A549 (cell line): ENCODE measurements at regions not wholly inside any gene's neighbourhood (a gene's known extent, or its start where the extent isn't known, plus 50 kb on each side); places are given as distances from the start of the nearest gene placed in this dataset.

Experiments used
- ATAC-seq, 2 experiments: fragments of 200-7000 bp in 1 of 2; fragments of >200 bp in 1 of 2; cut with Nextera tagmentation in 1 of 2; cut with Tn5 transposase in 1 of 2; 3 replicates each; pipeline versions ENCODE4 v1.8.0 to v1.9.1; 2018 to 2020; ENCODE audit warnings: mild to moderate bottlenecking in 1 of 2, moderate library complexity in 1 of 2
- CTCF ChIA-PET: fragments of 300-600 bp; sonication (Branson Sonifier 250); formaldehyde crosslinking; extraction: SDS; loops from one replicate; lab custom pipeline; 2021; ENCODE audit warnings: antibody characterized with exemption, inconsistent platforms; lab: Yijun Ruan, JAX
- POLR2A ChIA-PET: fragments of 350-600 bp; formaldehyde crosslinking; extraction: SDS; loops from one replicate; lab custom pipeline; 2021; ENCODE audit warnings: antibody characterized with exemption, inconsistent platforms; lab: Yijun Ruan, JAX
- DNase-seq, 2 experiments: peaks; one replicate each; pipeline versions ENCODE4 v3.0.0 to v3.0.0-alpha.2; 2011 to 2016; ENCODE audit warnings: low read depth in 1 of 2, low spot score in 1 of 2
- FAIRE-seq: peaks from 2 replicates; lab custom pipeline; 2011; peaks lifted over from hg19 to GRCh38; lab: Jason Lieb, UNC
- H3K27ac ChIP-seq, 2 experiments: fragments of >200 bp; sonication (Bioruptor Twin); formaldehyde crosslinking; 3 replicates each; pipeline ENCODE4 v1.5.1; 2016 to 2017
- H3K4me1 ChIP-seq: fragments of >200 bp; sonication (Bioruptor Twin); formaldehyde crosslinking; 3 replicates; pipeline ENCODE4 v1.6.1; 2016
- H3K4me2 ChIP-seq: fragments of >200 bp; sonication (Bioruptor Twin); formaldehyde crosslinking; 3 replicates; pipeline ENCODE4 v1.6.1; 2016
- H3K4me3 ChIP-seq: fragments of >200 bp; sonication (Bioruptor Twin); formaldehyde crosslinking; 3 replicates; pipeline ENCODE4 v1.5.1; 2016
- H3K9me3 ChIP-seq: fragments of >200 bp; sonication (Bioruptor Twin); formaldehyde crosslinking; 3 replicates; pipeline ENCODE4 v1.6.1; 2016
- BHLHE40 ChIP-seq: IDR thresholded peaks from 2 replicates; pipeline ENCODE4 v1.6.1; 2012; ENCODE audit warnings: low read depth, low read length, inconsistent platforms
- CBX2 ChIP-seq: fragments of 200-600 bp; sonication (generic); IDR thresholded peaks from 2 replicates; pipeline ENCODE4 v1.6.1; 2016; ENCODE audit warnings: low read depth, mild to moderate bottlenecking, borderline replicate concordance
- CEBPB ChIP-seq, 2 experiments: fragments of >200 bp in 1 of 2; sonication (Bioruptor Twin) in 1 of 2; formaldehyde crosslinking in 1 of 2; IDR thresholded peaks; 2 replicates each; pipeline ENCODE4 v1.6.1; 2012 to 2016
- CHD2 ChIP-seq: fragments of 150-350 bp; IDR thresholded peaks from 2 replicates; pipeline ENCODE4 v1.6.1; 2014; ENCODE audit warnings: low read length; ENCODE audit not compliant: partially characterized antibody
- CHD4 ChIP-seq: fragments of 200-600 bp; sonication (generic); IDR thresholded peaks from 2 replicates; pipeline ENCODE4 v1.6.1; 2016; ENCODE audit warnings: antibody characterized with exemption, mild to moderate bottlenecking, borderline replicate concordance
- EHMT2 ChIP-seq: fragments of 200-600 bp; sonication (generic); IDR thresholded peaks from 2 replicates; pipeline ENCODE4 v1.6.1; 2016; ENCODE audit warnings: antibody characterized with exemption, low read depth, mild to moderate bottlenecking, moderate library complexity
- EP300 ChIP-seq, 2 experiments: fragments of >200 bp; sonication (Bioruptor Twin); formaldehyde crosslinking; IDR thresholded peaks; 2 replicates in 1 of 2; 3 replicates in 1 of 2; pipeline ENCODE4 v1.6.1; 2016 to 2017
- FOSB ChIP-seq: fragments of 250-450 bp; sonication (Bioruptor Pico); IDR thresholded peaks from 2 replicates; pipeline ENCODE4 v1.5.0; 2020; ENCODE audit warnings: mild to moderate bottlenecking, moderate library complexity
- FOSL2 ChIP-seq, 2 experiments: fragments of 450-650 bp in 1 of 2; fragments of >200 bp in 1 of 2; sonication (Bioruptor Twin) in 1 of 2; formaldehyde crosslinking; IDR thresholded peaks; 2 replicates each; pipeline versions ENCODE4 v1.5.0 to v1.6.1; 2016 to 2020; ENCODE audit warnings: mild to moderate bottlenecking in 1 of 2, moderate library complexity in 1 of 2
- HDAC2 ChIP-seq: fragments of 200-600 bp; sonication (generic); IDR thresholded peaks from 2 replicates; pipeline ENCODE4 v1.6.1; 2016
- HMGXB4 ChIP-seq: fragments of 250-450 bp; sonication (Bioruptor Pico); IDR thresholded peaks from 2 replicates; pipeline ENCODE4 v1.5.0; 2021; ENCODE audit warnings: mild to moderate bottlenecking, moderate library complexity, borderline replicate concordance
- JUNB ChIP-seq: fragments of >200 bp; sonication (Bioruptor Twin); formaldehyde crosslinking; IDR thresholded peaks from 2 replicates; pipeline ENCODE4 v1.6.1; 2016
- MYC ChIP-seq: IDR thresholded peaks from 2 replicates; pipeline ENCODE4 v1.6.1; 2012; ENCODE audit warnings: mild to moderate bottlenecking, inconsistent platforms, low read length, improper control_type of control experiment, borderline replicate concordance
- NR3C1 ChIP-seq: fragments of >200 bp; sonication (Bioruptor Twin); formaldehyde crosslinking; IDR thresholded peaks from 3 replicates; pipeline ENCODE4 v1.6.1; 2017
- POLR2A ChIP-seq: IDR thresholded peaks from 2 replicates; pipeline ENCODE4 v1.6.1; 2012; ENCODE audit warnings: mild to moderate bottlenecking, low read length
- RAD21 ChIP-seq, 2 experiments: fragments of >200 bp in 1 of 2; sonication (Bioruptor Twin) in 1 of 2; formaldehyde crosslinking in 1 of 2; IDR thresholded peaks in 1 of 2; conservative IDR thresholded peaks in 1 of 2; 2 replicates in 1 of 2; 3 replicates in 1 of 2; pipeline ENCODE4 v1.6.1; 2012 to 2018; ENCODE audit warnings: inconsistent platforms in 1 of 2
- RARB ChIP-seq: fragments of 250-450 bp; sonication (Bioruptor Pico); IDR thresholded peaks from 2 replicates; pipeline ENCODE4 v1.8.0; 2021; ENCODE audit warnings: mild to moderate bottlenecking, moderate library complexity
- RCOR1 ChIP-seq: fragments of 150-350 bp; IDR thresholded peaks from 2 replicates; pipeline ENCODE4 v1.6.1; 2014; ENCODE audit warnings: antibody characterized with exemption, low read length, low read depth
- SMC3 ChIP-seq: fragments of >200 bp; sonication (Bioruptor Twin); formaldehyde crosslinking; IDR thresholded peaks from 3 replicates; pipeline ENCODE4 v1.6.1; 2018; ENCODE audit warnings: inconsistent platforms
- SREBF2 ChIP-seq: fragments of 450-650 bp; IDR thresholded peaks from 2 replicates; pipeline ENCODE4 v1.6.1; 2014; ENCODE audit warnings: mild to moderate bottlenecking, moderate library complexity
- TFCP2L1 ChIP-seq: fragments of 250-450 bp; sonication (Bioruptor Pico); IDR thresholded peaks from 2 replicates; pipeline ENCODE4 v1.5.0; 2021; ENCODE audit warnings: mild to moderate bottlenecking
- USF2 ChIP-seq: fragments of 450-650 bp; IDR thresholded peaks from 2 replicates; pipeline ENCODE4 v1.6.1; 2014; ENCODE audit warnings: antibody characterized with exemption
- ZNF302 ChIP-seq: fragments of 250-450 bp; sonication (Bioruptor Pico); IDR thresholded peaks from 2 replicates; pipeline ENCODE4 v1.9.0; 2021; ENCODE audit warnings: inconsistent platforms, mild to moderate bottlenecking, moderate library complexity
- WGBS: methylation state at CpG from one replicate; pipeline ENCODE4 v1.1.6; 2017; ENCODE audit errors: missing lambda C conversion rate; 5-methylcytosine and 5-hydroxymethylcytosine counted together
- TF ChIP-seq, protein P1 (sequence below): fragments of >200 bp; sonication (Bioruptor Twin); formaldehyde crosslinking; IDR thresholded peaks from 3 replicates; pipeline ENCODE4 v1.5.1; 2016
- TF ChIP-seq, protein P2 (sequence below): IDR thresholded peaks from 2 replicates; pipeline ENCODE4 v1.6.1; 2012
- TF ChIP-seq, protein P3 (sequence below): fragments of >200 bp; sonication (Bioruptor Twin); formaldehyde crosslinking; IDR thresholded peaks from 2 replicates; pipeline ENCODE4 v1.6.1; 2016

DNA sequence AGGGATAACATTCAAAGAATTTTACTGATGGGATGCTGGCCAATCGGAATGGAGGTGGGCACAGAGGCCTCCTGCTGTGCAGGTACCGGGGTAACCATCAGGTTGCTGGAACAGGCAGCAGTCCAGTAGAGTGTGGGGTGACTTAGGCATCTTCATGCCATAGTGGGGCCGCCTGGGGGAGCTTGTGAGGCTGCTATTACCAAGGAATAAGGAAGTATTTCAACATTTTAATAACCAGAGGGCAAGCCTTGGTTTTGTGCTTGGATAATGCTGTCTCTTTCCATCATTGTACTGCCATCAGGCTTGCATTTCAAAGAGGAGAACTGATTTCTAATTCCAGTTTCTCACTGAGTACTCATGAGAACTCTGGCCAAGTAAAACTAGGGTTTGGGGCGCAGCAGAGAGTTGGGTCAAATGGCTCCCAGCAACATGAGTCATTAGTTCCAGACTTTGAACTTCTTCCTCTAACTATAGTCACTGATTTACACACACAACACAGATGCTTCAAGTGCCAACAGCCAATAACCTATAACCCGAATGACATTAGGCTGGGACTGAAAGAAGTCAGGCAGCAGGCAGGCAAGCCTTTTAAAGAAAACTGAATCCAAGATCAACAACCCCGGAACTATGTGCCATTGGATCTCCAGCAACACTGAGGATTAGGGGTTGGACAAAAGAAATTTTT lies 56.1 kb upstream of the FHL2 start:
- FAIRE-seq, result no peak
- WGBS, result 2% methylated on average over 6 of the region's 6 CpGs
- POLR2A ChIA-PET, result interaction anchor here (1.1 to 2.3 kb wide), 2 partner anchors 51 to 56 kb away, joined by 5 to 6 read pairs; partner anchors contain the start of gene FHL2

GRCh38 chr2:105451571-105452166 lies 52.8 kb upstream of the FHL2 start:
- H3K27ac ChIP-seq, result peak overlapping the region in 1 of 2 experiments; percentile 37; a peak in 2 of 6 replicates
- H3K4me1 ChIP-seq, result peaks cover 32% of the 10 kb centered on the region
- FAIRE-seq (no peak), DNase-seq (no peak), ATAC-seq (no peak)
- CTCF ChIA-PET, result no interaction called here
- WGBS, result 67% methylated on average over 5 of the region's 5 CpGs
- POLR2A ChIA-PET, result no interaction called here
- no peaks in the 10 kb centered on the region for H3K9me3 ChIP-seq
- no peak overlapping the region for H3K4me2 ChIP-seq
- TF ChIP-seq MYC, result no peak
- TF ChIP-seq SREBF2, result no peak
- TF ChIP-seq RCOR1, result no peak
- H3K4me3 ChIP-seq, result no peak overlapping the region

More for the DNA sequence above, 56.1 kb upstream of the FHL2 start:
- peak; percentile 50 to 88 for DNase-seq
- peak; percentile 47 to 70 for TF ChIP-seq CEBPB (IDR thresholded peaks at IDR 0.05)
- TF ChIP-seq EHMT2, result no peak
- TF ChIP-seq JUNB, result peak; percentile 56
- TF ChIP-seq RAD21 (conservative IDR thresholded peaks at IDR 0.05 in 1 of 2, IDR thresholded peaks at IDR 0.05 in 1 of 2), result peak; percentile 62 to 64
- TF ChIP-seq FOSB (CRISPR knock-in tag), result no peak
- no peak for TF ChIP-seq TFCP2L1
- TF ChIP-seq, protein P1, sequence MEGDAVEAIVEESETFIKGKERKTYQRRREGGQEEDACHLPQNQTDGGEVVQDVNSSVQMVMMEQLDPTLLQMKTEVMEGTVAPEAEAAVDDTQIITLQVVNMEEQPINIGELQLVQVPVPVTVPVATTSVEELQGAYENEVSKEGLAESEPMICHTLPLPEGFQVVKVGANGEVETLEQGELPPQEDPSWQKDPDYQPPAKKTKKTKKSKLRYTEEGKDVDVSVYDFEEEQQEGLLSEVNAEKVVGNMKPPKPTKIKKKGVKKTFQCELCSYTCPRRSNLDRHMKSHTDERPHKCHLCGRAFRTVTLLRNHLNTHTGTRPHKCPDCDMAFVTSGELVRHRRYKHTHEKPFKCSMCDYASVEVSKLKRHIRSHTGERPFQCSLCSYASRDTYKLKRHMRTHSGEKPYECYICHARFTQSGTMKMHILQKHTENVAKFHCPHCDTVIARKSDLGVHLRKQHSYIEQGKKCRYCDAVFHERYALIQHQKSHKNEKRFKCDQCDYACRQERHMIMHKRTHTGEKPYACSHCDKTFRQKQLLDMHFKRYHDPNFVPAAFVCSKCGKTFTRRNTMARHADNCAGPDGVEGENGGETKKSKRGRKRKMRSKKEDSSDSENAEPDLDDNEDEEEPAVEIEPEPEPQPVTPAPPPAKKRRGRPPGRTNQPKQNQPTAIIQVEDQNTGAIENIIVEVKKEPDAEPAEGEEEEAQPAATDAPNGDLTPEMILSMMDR, result peak; percentile 59
- peak; percentile 66 for TF ChIP-seq FOSL2 (IDR thresholded peaks at IDR 0.05)
- TF ChIP-seq FOSL2 (CRISPR knock-in tag; IDR thresholded peaks at IDR 0.05), result peak; percentile 82
- TF ChIP-seq SMC3, result peak; percentile 74
- TF ChIP-seq, protein P2, sequence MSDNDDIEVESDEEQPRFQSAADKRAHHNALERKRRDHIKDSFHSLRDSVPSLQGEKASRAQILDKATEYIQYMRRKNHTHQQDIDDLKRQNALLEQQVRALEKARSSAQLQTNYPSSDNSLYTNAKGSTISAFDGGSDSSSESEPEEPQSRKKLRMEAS, result 0 out of 2 replicates have a peak, but pooled peaks have one; percentile 34
- peak overlapping the region; percentile 86 to 91 for H3K27ac ChIP-seq
- H3K4me3 ChIP-seq, result peak overlapping the region; percentile 19; the same call in 2 of the 3 replicates
- H3K4me1 ChIP-seq, result peaks cover 35% of the 10 kb centered on the region
- CTCF ChIA-PET, result interaction anchor here (0.7 to 3.1 kb wide), 14 partner anchors 11 to 119 kb away, joined by 3 to 13 read pairs (median 4); no protein-coding TSS in a partner anchor
- ATAC-seq, result peak; percentile 91
- no peaks in the 10 kb centered on the region for H3K9me3 ChIP-seq
- H3K4me2 ChIP-seq, result peak overlapping the region; percentile 77

- Histone ChIP-seq H3K9me3 (no peaks in the 10 kb centered on the region), H3K4me3 (no peak overlapping the region), H3K4me2 (no peak overlapping the region), H3K27ac (peak overlapping the region in 1 of 2 experiments; percentile 64; a peak in 3 of 6 replicates), H3K4me1 (peaks cover 23% of the 10 kb centered on the region)
- ChIA-PET POLR2A (no interaction called here), CTCF (interaction anchor here (1.1 kb wide), 1 partner anchor 46 kb away, joined by 3 read pairs; no protein-coding TSS in a partner anchor)
- WGBS, result 60% methylated on average over 6 of the region's 6 CpGs
- ATAC-seq, result no peak
- no peak for FAIRE-seq
- TF ChIP-seq, protein P2, result no peak
- TF ChIP-seq ZNF302 (CRISPR knock-in tag), result no peak
- no peak for TF ChIP-seq HMGXB4 (CRISPR knock-in tag)
- TF ChIP-seq NR3C1, result no peak
- TF ChIP-seq CHD2, result no peak
- no peak for TF ChIP-seq BHLHE40
- no peak for TF ChIP-seq CHD4
- TF ChIP-seq TFCP2L1, result no peak
- no peak for TF ChIP-seq USF2
- TF ChIP-seq CBX2, result no peak
- TF ChIP-seq RARB (CRISPR knock-in tag), result no peak
- no peak for TF ChIP-seq EP300 (IDR thresholded peaks at IDR 0.05)
- TF ChIP-seq CEBPB (IDR thresholded peaks at IDR 0.05), result no peak
- TF ChIP-seq HDAC2, result no peak
- TF ChIP-seq POLR2A, result no peak
- TF ChIP-seq, protein P3, sequence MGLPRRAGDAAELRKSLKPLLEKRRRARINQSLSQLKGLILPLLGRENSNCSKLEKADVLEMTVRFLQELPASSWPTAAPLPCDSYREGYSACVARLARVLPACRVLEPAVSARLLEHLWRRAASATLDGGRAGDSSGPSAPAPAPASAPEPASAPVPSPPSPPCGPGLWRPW, result no peak
- no peak for DNase-seq
These were observed 51.6 kb upstream of the FHL2 start for GRCh38 chr2:105450471-105450870.
